ENCODE measurements at regions not wholly inside any gene's neighbourhood (a gene's known extent, or its start where the extent isn't known, plus 50 kb on each side); places are given as distances from the start of the nearest gene placed in this dataset.

DNA sequence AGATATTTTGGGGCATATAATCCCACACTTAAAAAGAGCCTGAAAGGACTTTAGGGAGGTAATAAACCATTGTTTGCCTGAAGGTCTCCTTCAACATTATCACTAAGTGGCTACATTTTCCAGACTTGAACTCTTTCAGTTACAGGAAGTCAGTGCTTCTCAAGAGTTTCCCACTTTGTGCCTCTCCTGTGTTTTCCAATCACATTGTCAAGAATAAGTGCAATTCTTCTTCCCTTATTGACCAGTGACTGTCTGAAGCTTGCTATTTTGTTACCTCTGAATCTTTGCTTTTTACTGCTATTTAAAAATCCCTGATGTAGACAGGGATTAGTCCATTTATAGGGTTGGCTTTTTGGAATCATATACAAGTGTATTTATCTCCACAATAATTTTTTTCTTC, 346.7 kb upstream of the ANKRD30A start (continued):
- TF ChIP-seq JUND (IDR thresholded peaks at IDR 0.05; ENCODE audit: low read length) (no peak), RFX5 (IDR thresholded peaks at IDR 0.05; ENCODE audit: borderline replicate concordance, low read depth, low read length) (no peak), BACH1 (IDR thresholded peaks at IDR 0.05; ENCODE audit: low read length) (no peak), HDAC2 (IDR thresholded peaks at IDR 0.05; ENCODE audit: borderline replicate concordance in 1 of 2, low read depth in 2 of 2, low read length in 2 of 2) (no peak), CREB1 (IDR thresholded peaks at IDR 0.05) (no peak)
